ENCODE measurements at regions not wholly inside any gene's neighbourhood (a gene's known extent, or its start where the extent isn't known, plus 50 kb on each side); places are given as distances from the start of the nearest gene placed in this dataset.

GRCh38 chr22:48697223-48697622, 1130.5 kb downstream of the BRD1 start:
- TF ChIP-seq CTCF (IDR thresholded peaks at IDR 0.05) (no peak), EZH2 (IDR thresholded peaks at IDR 0.05; ENCODE audit: borderline replicate concordance, insufficient read depth, low read depth, low read length, poor library complexity, severe bottlenecking) (no peak)
